Lower lobe of right lung (tissue), 2 donors: ENCODE measurements at regions not wholly inside any gene's neighbourhood (a gene's known extent, or its start where the extent isn't known, plus 50 kb on each side); places are given as distances from the start of the nearest gene placed in this dataset.

Experiments
- ATAC-seq, 2 donors: fragments of 200-7000 bp; cut with Tn5 transposase; one replicate each; pipeline ENCODE4 v1.9.1; 2020 to 2022; ENCODE audit warnings: mild to moderate bottlenecking in 2 of 2, moderate library complexity in 2 of 2
- DNase-seq: peaks from one replicate; pipeline ENCODE4 v3.0.0-alpha.2; 2020
- H3K27ac ChIP-seq: fragments of 200-600 bp; one replicate; pipeline ENCODE4 v1.8.0; 2022
- H3K27me3 ChIP-seq: fragments of 200-600 bp; one replicate; pipeline ENCODE4 v1.8.0; 2022; ENCODE audit warnings: low read depth
- H3K36me3 ChIP-seq: fragments of 200-600 bp; one replicate; pipeline ENCODE4 v1.8.0; 2022; ENCODE audit warnings: mild to moderate bottlenecking
- H3K4me1 ChIP-seq: fragments of 200-600 bp; one replicate; pipeline ENCODE4 v1.8.0; 2022
- H3K4me3 ChIP-seq: fragments of 200-600 bp; one replicate; pipeline ENCODE4 v1.8.0; 2022; ENCODE audit warnings: mild to moderate bottlenecking
- H3K9me3 ChIP-seq: fragments of 200-600 bp; one replicate; pipeline ENCODE4 v1.8.0; 2022
- intact Hi-C: fragments of 100-400 bp; cut with DNase I; formaldehyde crosslinking; loops from one replicate; pipeline ENCODE4 v1.11.0; 2022
- TF ChIP-seq, protein P1 (sequence below): fragments of 200-600 bp; IDR thresholded peaks from one replicate; pipeline ENCODE4 v1.8.0; 2022; ENCODE audit warnings: antibody characterized with exemption, mild to moderate bottlenecking
- donor health status: DM: no; HTN: yes; CAD: no; lungs with severe emphysema.

DNA sequence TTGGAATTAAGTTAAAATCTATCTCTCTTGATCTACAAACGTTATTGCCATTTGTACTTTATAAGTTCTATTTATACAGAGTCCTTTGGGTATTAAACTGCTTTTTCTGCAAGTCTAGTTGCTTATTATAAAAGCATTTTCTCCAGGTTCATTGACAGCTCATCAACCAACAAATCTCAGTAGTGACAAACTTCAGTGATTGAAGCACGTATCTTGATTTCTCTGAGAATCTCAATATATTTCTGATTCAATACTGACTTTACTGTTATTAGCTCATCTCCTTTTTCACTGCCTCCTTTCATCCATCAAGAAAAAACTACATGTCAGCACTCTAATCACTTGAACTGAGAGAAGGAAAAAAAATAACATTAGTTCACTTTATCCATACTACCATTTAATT is 630.2 kb downstream of the ARAP2 start:
- Histone ChIP-seq H3K4me3 (no peak overlapping the region), H3K36me3 (no peaks in the 10 kb centered on the region), H3K27me3 (no peaks in the 10 kb centered on the region), H3K27ac (no peak overlapping the region), H3K9me3 (peaks cover 5% of the 10 kb centered on the region), H3K4me1 (no peaks in the 10 kb centered on the region)
- intact Hi-C loops, result no loop called here
- TF ChIP-seq, protein P1, sequence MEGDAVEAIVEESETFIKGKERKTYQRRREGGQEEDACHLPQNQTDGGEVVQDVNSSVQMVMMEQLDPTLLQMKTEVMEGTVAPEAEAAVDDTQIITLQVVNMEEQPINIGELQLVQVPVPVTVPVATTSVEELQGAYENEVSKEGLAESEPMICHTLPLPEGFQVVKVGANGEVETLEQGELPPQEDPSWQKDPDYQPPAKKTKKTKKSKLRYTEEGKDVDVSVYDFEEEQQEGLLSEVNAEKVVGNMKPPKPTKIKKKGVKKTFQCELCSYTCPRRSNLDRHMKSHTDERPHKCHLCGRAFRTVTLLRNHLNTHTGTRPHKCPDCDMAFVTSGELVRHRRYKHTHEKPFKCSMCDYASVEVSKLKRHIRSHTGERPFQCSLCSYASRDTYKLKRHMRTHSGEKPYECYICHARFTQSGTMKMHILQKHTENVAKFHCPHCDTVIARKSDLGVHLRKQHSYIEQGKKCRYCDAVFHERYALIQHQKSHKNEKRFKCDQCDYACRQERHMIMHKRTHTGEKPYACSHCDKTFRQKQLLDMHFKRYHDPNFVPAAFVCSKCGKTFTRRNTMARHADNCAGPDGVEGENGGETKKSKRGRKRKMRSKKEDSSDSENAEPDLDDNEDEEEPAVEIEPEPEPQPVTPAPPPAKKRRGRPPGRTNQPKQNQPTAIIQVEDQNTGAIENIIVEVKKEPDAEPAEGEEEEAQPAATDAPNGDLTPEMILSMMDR, result no peak
- no peak for DNase-seq
- ATAC-seq, result no peak

DNA sequence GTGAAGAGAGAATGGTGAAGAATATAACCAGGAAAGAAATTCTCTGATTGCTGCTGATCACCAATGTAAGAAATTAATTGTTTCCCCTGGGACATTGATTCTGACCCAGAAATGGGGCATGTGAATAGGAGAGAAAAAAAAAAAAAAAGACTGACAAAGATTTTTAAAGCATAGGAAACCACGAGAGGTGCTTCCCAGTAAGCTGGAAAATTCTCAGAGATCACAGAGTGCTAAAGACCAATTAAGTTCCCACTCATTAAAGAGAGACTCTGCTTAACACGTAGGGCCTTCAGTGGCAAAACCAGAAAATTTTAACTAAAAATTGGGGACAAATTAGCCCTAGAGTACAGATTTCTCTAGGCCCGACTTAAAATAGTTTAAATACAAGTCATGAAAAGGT is 604.4 kb downstream of the ARAP2 start:
- Histone ChIP-seq H3K36me3 (no peaks in the 10 kb centered on the region), H3K4me1 (no peaks in the 10 kb centered on the region), H3K9me3 (no peaks in the 10 kb centered on the region), H3K27me3 (no peaks in the 10 kb centered on the region), H3K27ac (no peak overlapping the region), H3K4me3 (no peak overlapping the region)
- TF ChIP-seq, protein P1, result no peak
- no peak for DNase-seq
- intact Hi-C loops, result no loop called here
- ATAC-seq, result no peak

DNA sequence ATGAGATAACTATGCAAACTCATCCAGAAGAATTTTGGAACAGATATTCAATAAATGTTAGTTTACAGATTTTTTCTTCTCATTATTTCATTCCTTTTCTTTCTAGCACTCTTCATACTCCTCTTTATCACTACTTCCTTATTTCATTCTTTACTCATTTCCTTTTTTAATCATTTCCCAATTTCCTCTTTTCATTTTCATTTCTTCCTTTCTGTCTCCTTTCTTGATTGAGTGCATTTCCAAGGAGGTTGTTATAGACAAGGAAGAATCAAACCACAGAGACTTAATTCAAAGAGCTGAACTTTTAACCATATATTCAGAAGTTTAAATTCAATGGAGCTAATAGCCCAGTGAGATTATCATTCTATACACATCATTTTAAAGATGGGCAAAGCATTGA is 600.7 kb downstream of the ARAP2 start:
- H3K4me1 ChIP-seq, result no peaks in the 10 kb centered on the region
- no peak for DNase-seq
- intact Hi-C loops, result no loop called here
- ATAC-seq, result no peak
- no peaks in the 10 kb centered on the region for H3K9me3 ChIP-seq
- H3K27me3 ChIP-seq, result no peaks in the 10 kb centered on the region
- H3K4me3 ChIP-seq, result no peak overlapping the region
- no peaks in the 10 kb centered on the region for H3K36me3 ChIP-seq
- no peak overlapping the region for H3K27ac ChIP-seq
- TF ChIP-seq, protein P1, result no peak

DNA sequence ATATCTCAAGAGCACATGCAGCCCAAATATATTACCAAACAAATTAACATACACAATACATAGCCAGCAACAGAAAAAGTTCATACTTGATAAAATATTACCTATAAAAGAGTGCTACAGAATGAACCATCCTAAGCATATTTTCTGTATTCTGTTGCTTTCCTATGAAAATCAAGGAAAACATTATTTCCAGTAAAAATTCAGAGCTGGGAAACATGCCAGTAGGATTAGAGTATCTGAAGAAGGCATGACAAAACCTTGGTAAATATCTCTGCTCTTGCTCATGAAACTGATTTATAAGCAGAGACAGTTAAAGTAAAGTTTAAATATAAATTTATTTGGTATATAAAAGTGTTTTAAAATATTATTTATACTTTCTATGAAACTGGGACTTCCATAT is 599.7 kb downstream of the ARAP2 start:
- Histone ChIP-seq H3K27ac (no peak overlapping the region), H3K9me3 (no peaks in the 10 kb centered on the region), H3K27me3 (no peaks in the 10 kb centered on the region), H3K4me3 (no peak overlapping the region), H3K36me3 (no peaks in the 10 kb centered on the region), H3K4me1 (no peaks in the 10 kb centered on the region)
- intact Hi-C loops, result no loop called here
- no peak for ATAC-seq
- DNase-seq, result no peak
- TF ChIP-seq, protein P1, result no peak

DNA sequence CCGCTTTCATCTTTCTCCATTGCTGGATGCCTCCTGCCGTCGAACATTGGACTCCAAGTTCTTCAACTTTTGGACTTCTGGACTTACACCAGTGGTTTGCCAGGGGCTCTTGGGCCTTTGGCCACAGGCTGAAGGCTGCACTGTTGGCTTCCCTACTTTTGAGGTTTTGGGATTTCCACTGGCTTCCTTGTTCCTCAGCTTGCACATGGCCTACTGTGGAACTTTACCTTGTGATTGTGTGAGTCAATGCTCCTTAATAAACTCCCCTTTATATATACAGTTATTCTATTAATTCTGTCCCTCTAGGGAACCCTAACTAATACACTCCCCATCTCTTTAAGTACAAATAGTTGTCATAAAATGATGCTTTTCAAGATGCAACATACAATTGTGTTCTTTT is 595.3 kb downstream of the ARAP2 start:
- ATAC-seq, result no peak

More for the DNA sequence above, 595.3 kb downstream of the ARAP2 start:
- Histone ChIP-seq H3K36me3 (no peaks in the 10 kb centered on the region), H3K4me1 (no peaks in the 10 kb centered on the region), H3K4me3 (no peak overlapping the region), H3K9me3 (no peaks in the 10 kb centered on the region), H3K27ac (no peak overlapping the region), H3K27me3 (no peaks in the 10 kb centered on the region)
- no peak for DNase-seq
- intact Hi-C loops, result no loop called here
- TF ChIP-seq, protein P1, result no peak
